ENCODE measurements at regions not wholly inside any gene's neighbourhood (a gene's known extent, or its start where the extent isn't known, plus 50 kb on each side); places are given as distances from the start of the nearest gene placed in this dataset.
"Not testable (repeated sequence)": the region's sequence is repeated elsewhere in the genome, so short reads cannot be mapped to it uniquely, and the experiment has no call there.

GRCh38 chr1:112160214-112160613 is 170.7 kb upstream of the KCND3 start:
- TF ChIP-seq CTCF (IDR thresholded peaks at IDR 0.05; ENCODE audit: insufficient read depth, low read length, poor library complexity, severe bottlenecking); EZH2phosphoT487 (conservative IDR thresholded peaks at IDR 0.05; ENCODE audit: low read length): not testable (repeated sequence)
